ENCODE measurements at regions not wholly inside any gene's neighbourhood (a gene's known extent, or its start where the extent isn't known, plus 50 kb on each side); places are given as distances from the start of the nearest gene placed in this dataset.

- DNase-seq (ENCODE audit: low spot score), result no peak
- Mint-ChIP-seq H3K9me3 (ENCODE audit: low read depth) (no peaks in the 10 kb centered on the region), H3K4me3 (ENCODE audit: unreplicated experiment) (no peak overlapping the region), H3K4me1 (ENCODE audit: low read depth) (no peaks in the 10 kb centered on the region), H3K27me3 (ENCODE audit: low read depth) (no peaks in the 10 kb centered on the region), H3K36me3 (ENCODE audit: low read depth) (no peaks in the 10 kb centered on the region), H3K27ac (ENCODE audit: unreplicated experiment) (no peak overlapping the region)
- TF ChIP-seq, protein P1, sequence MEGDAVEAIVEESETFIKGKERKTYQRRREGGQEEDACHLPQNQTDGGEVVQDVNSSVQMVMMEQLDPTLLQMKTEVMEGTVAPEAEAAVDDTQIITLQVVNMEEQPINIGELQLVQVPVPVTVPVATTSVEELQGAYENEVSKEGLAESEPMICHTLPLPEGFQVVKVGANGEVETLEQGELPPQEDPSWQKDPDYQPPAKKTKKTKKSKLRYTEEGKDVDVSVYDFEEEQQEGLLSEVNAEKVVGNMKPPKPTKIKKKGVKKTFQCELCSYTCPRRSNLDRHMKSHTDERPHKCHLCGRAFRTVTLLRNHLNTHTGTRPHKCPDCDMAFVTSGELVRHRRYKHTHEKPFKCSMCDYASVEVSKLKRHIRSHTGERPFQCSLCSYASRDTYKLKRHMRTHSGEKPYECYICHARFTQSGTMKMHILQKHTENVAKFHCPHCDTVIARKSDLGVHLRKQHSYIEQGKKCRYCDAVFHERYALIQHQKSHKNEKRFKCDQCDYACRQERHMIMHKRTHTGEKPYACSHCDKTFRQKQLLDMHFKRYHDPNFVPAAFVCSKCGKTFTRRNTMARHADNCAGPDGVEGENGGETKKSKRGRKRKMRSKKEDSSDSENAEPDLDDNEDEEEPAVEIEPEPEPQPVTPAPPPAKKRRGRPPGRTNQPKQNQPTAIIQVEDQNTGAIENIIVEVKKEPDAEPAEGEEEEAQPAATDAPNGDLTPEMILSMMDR (IDR thresholded peaks at IDR 0.05), result no peak
Measured at GRCh38 chr13:60893801-60894200, 496.8 kb downstream of the TDRD3 start.

- TF ChIP-seq, protein P1 (IDR thresholded peaks at IDR 0.05), result no peak
Measured at GRCh38 chr13:60887711-60888110, 490.7 kb downstream of the TDRD3 start.

GRCh38 chr13:60881507-60881906, 484.5 kb downstream of the TDRD3 start:
- no peak overlapping the region for H3K27ac Mint-ChIP-seq (ENCODE audit: unreplicated experiment)
- peaks cover 7% of the 10 kb centered on the region for H3K27me3 Mint-ChIP-seq (ENCODE audit: low read depth)
- H3K4me1 Mint-ChIP-seq (ENCODE audit: low read depth), result no peaks in the 10 kb centered on the region
- TF ChIP-seq, protein P1 (IDR thresholded peaks at IDR 0.05), result no peak
- peaks cover 2% of the 10 kb centered on the region for H3K9me3 Mint-ChIP-seq (ENCODE audit: low read depth)
- DNase-seq (ENCODE audit: low spot score), result no peak
- no peak overlapping the region for H3K4me3 Mint-ChIP-seq (ENCODE audit: unreplicated experiment)
- H3K36me3 Mint-ChIP-seq (ENCODE audit: low read depth), result no peaks in the 10 kb centered on the region

More at GRCh38 chr13:60887711-60888110, 490.7 kb downstream of the TDRD3 start:
- Mint-ChIP-seq H3K27me3 (ENCODE audit: low read depth) (peaks cover 4% of the 10 kb centered on the region), H3K9me3 (ENCODE audit: low read depth) (no peaks in the 10 kb centered on the region), H3K36me3 (ENCODE audit: low read depth) (no peaks in the 10 kb centered on the region), H3K27ac (ENCODE audit: unreplicated experiment) (no peak overlapping the region), H3K4me1 (ENCODE audit: low read depth) (no peaks in the 10 kb centered on the region), H3K4me3 (ENCODE audit: unreplicated experiment) (no peak overlapping the region)
- DNase-seq (ENCODE audit: low spot score), result no peak

- H3K27me3 Mint-ChIP-seq (ENCODE audit: low read depth), result peaks cover 3% of the 10 kb centered on the region
- TF ChIP-seq, protein P1 (IDR thresholded peaks at IDR 0.05), result no peak
- no peak for DNase-seq (ENCODE audit: low spot score)
- no peak overlapping the region for H3K27ac Mint-ChIP-seq (ENCODE audit: unreplicated experiment)
- no peaks in the 10 kb centered on the region for H3K36me3 Mint-ChIP-seq (ENCODE audit: low read depth)
- H3K9me3 Mint-ChIP-seq (ENCODE audit: low read depth), result peaks cover 7% of the 10 kb centered on the region
- no peak overlapping the region for H3K4me3 Mint-ChIP-seq (ENCODE audit: unreplicated experiment)
- H3K4me1 Mint-ChIP-seq (ENCODE audit: low read depth), result no peaks in the 10 kb centered on the region
Measured at GRCh38 chr13:60873116-60873515, 476.1 kb downstream of the TDRD3 start.

GRCh38 chr13:60869941-60870613, 473.1 kb downstream of the TDRD3 start:
- Mint-ChIP-seq H3K4me1 (ENCODE audit: low read depth) (no peaks in the 10 kb centered on the region), H3K9me3 (ENCODE audit: low read depth) (peaks cover 33% of the 10 kb centered on the region), H3K27ac (ENCODE audit: unreplicated experiment) (no peak overlapping the region), H3K36me3 (ENCODE audit: low read depth) (no peaks in the 10 kb centered on the region), H3K27me3 (ENCODE audit: low read depth) (no peaks in the 10 kb centered on the region), H3K4me3 (ENCODE audit: unreplicated experiment) (no peak overlapping the region)
- DNase-seq (ENCODE audit: low spot score), result no peak
- TF ChIP-seq, protein P1 (IDR thresholded peaks at IDR 0.05), result no peak

Data from chondrocyte (in vitro differentiated cells).